DND-41 (cell line): ENCODE measurements at regions not wholly inside any gene's neighbourhood (a gene's known extent, or its start where the extent isn't known, plus 50 kb on each side); places are given as distances from the start of the nearest gene placed in this dataset.
"Not testable (repeated sequence)": the region's sequence is repeated elsewhere in the genome, so short reads cannot be mapped to it uniquely, and the experiment has no call there.

Source experiments
- ATAC-seq: fragments of 200-7000 bp; cut with Tn5 transposase; 3 replicates; pipeline ENCODE4 v1.9.1; 2021; ENCODE audit warnings: low read depth; ENCODE audit not compliant: insufficient read depth
- DNase-seq: peaks from one replicate; pipeline ENCODE4 v3.0.0-alpha.2; 2020
- H2AFZ ChIP-seq: 2 replicates; pipeline ENCODE4 v1.6.0; 2012; ENCODE audit warnings: low read depth, low read length
- H3K27ac ChIP-seq: 2 replicates; pipeline ENCODE4 v1.5.1; 2012; ENCODE audit warnings: low read length, inconsistent platforms
- H3K27me3 ChIP-seq: fragments of 200-600 bp; sonication (generic); 2 replicates; pipeline ENCODE4 v1.6.0; 2012; ENCODE audit warnings: low read length, mild to moderate bottlenecking, inconsistent platforms; ENCODE audit not compliant: insufficient read depth, poor library complexity
- H3K36me3 ChIP-seq: 2 replicates; pipeline ENCODE4 v1.5.1; 2012; ENCODE audit warnings: low read length, inconsistent platforms; ENCODE audit not compliant: insufficient read depth
- H3K4me1 ChIP-seq: 2 replicates; pipeline ENCODE4 v1.5.1; 2012; ENCODE audit warnings: mild to moderate bottlenecking, low read length; ENCODE audit not compliant: insufficient read depth
- H3K4me2 ChIP-seq: 2 replicates; pipeline ENCODE4 v1.6.0; 2012; ENCODE audit warnings: mild to moderate bottlenecking, moderate library complexity, low read length, inconsistent platforms; ENCODE audit not compliant: insufficient read depth
- H3K4me3 ChIP-seq, 2 experiments: fragments of 200-600 bp in 1 of 2; shearing (Covaris generic) in 1 of 2; 2 replicates each; pipeline ENCODE4 v1.5.1; 2012 to 2016; ENCODE audit warnings: inconsistent platforms in 2 of 2, low read length in 2 of 2, mild to moderate bottlenecking in 2 of 2, low read depth in 1 of 2, moderate library complexity in 1 of 2
- H3K79me2 ChIP-seq: 2 replicates; pipeline ENCODE4 v1.6.0; 2012; ENCODE audit warnings: low read length, inconsistent platforms; ENCODE audit not compliant: insufficient read depth
- H3K9ac ChIP-seq: 2 replicates; pipeline ENCODE4 v1.6.0; 2012; ENCODE audit warnings: low read depth, mild to moderate bottlenecking, inconsistent platforms, low read length, moderate library complexity
- H3K9me3 ChIP-seq: 2 replicates; pipeline ENCODE4 v1.5.1; 2012; ENCODE audit warnings: low read length, moderate library complexity, mild to moderate bottlenecking, inconsistent platforms; ENCODE audit not compliant: insufficient read depth, severe bottlenecking
- H4K20me1 ChIP-seq: 2 replicates; pipeline ENCODE4 v1.6.0; 2012; ENCODE audit warnings: low read length; ENCODE audit not compliant: insufficient read depth
- CTCF ChIP-seq: IDR thresholded peaks from 2 replicates; pipeline ENCODE4 v1.5.1; 2012; ENCODE audit warnings: borderline replicate concordance, low read length, moderate library complexity, mild to moderate bottlenecking; ENCODE audit not compliant: poor library complexity, severe bottlenecking; ENCODE audit errors: extremely low read depth
- EZH2 ChIP-seq: IDR thresholded peaks from 3 replicates; pipeline ENCODE4 v1.6.1; 2012; ENCODE audit warnings: borderline replicate concordance, low read depth, mild to moderate bottlenecking, moderate library complexity, low read length, inconsistent platforms; ENCODE audit not compliant: severe bottlenecking

GRCh38 chr14:41446008-41446407, 160.7 kb upstream of the LRFN5 start:
- Histone ChIP-seq H3K27me3 (no peaks in the 10 kb centered on the region), H3K4me2 (no peak overlapping the region), H3K79me2 (no peaks in the 10 kb centered on the region), H3K4me3 (no peak overlapping the region), H3K9me3 (no peaks in the 10 kb centered on the region), H3K9ac (no peak overlapping the region), H4K20me1 (no peaks in the 10 kb centered on the region), H3K27ac (no peak overlapping the region), H3K4me1 (no peaks in the 10 kb centered on the region), H3K36me3 (no peaks in the 10 kb centered on the region), H2AFZ (no peak overlapping the region)
- no peak for ATAC-seq
- no peak for DNase-seq
- no peak for TF ChIP-seq EZH2
- no peak for TF ChIP-seq CTCF

GRCh38 chr14:41423503-41423902, 183.2 kb upstream of the LRFN5 start:
- H3K4me1 ChIP-seq, result no peaks in the 10 kb centered on the region
- TF ChIP-seq EZH2 (no peak), CTCF (no peak)

GRCh38 chr14:41421308-41421707, 185.4 kb upstream of the LRFN5 start:
- H3K9ac ChIP-seq, H4K20me1 ChIP-seq, H3K27me3 ChIP-seq, H3K27ac ChIP-seq, H2AFZ ChIP-seq, H3K9me3 ChIP-seq, H3K4me2 ChIP-seq, H3K4me1 ChIP-seq, H3K36me3 ChIP-seq, H3K4me3 ChIP-seq, DNase-seq, H3K79me2 ChIP-seq, ATAC-seq: not testable (repeated sequence)

More at GRCh38 chr14:41423503-41423902, 183.2 kb upstream of the LRFN5 start:
- DNase-seq, result no peak
- Histone ChIP-seq H2AFZ (no peak overlapping the region), H3K79me2 (no peaks in the 10 kb centered on the region), H3K27me3 (no peaks in the 10 kb centered on the region), H4K20me1 (no peaks in the 10 kb centered on the region), H3K27ac (no peak overlapping the region), H3K9me3 (no peaks in the 10 kb centered on the region), H3K9ac (no peak overlapping the region), H3K4me2 (no peak overlapping the region), H3K4me3 (no peak overlapping the region), H3K36me3 (no peaks in the 10 kb centered on the region)
- no peak for ATAC-seq

- TF ChIP-seq EZH2, result no peak
- no peak overlapping the region for H3K9ac ChIP-seq
- no peak overlapping the region for H3K4me2 ChIP-seq
- no peaks in the 10 kb centered on the region for H3K36me3 ChIP-seq
- DNase-seq, result no peak
- no peaks in the 10 kb centered on the region for H4K20me1 ChIP-seq
- no peak overlapping the region for H2AFZ ChIP-seq
- no peaks in the 10 kb centered on the region for H3K4me1 ChIP-seq
- ATAC-seq, result no peak
- no peaks in the 10 kb centered on the region for H3K79me2 ChIP-seq
- no peak overlapping the region for H3K27ac ChIP-seq
- H3K4me3 ChIP-seq, result no peak overlapping the region
- H3K9me3 ChIP-seq, result no peaks in the 10 kb centered on the region
- H3K27me3 ChIP-seq, result no peaks in the 10 kb centered on the region
Measured at GRCh38 chr14:41419709-41420108, 187.0 kb upstream of the LRFN5 start.
